NCI-H526 (cell line): ENCODE measurements at regions not wholly inside any gene's neighbourhood (a gene's known extent, or its start where the extent isn't known, plus 50 kb on each side); places are given as distances from the start of the nearest gene placed in this dataset.
"Not testable (repeated sequence)": the region's sequence is repeated elsewhere in the genome, so short reads cannot be mapped to it uniquely, and the experiment has no call there.

Experiments
- DNase-seq, 2 experiments: peaks; one replicate each; lab custom pipeline; 2025; lab: John Stamatoyannopoulos, UW

- DNase-seq = not testable (repeated sequence)
Observed at GRCh38 chr9:78719029-78719428, 422.1 kb downstream of the PSAT1 start.

GRCh38 chr9:78724896-78725295 is 428.0 kb downstream of the PSAT1 start:
- no peak for DNase-seq

DNA sequence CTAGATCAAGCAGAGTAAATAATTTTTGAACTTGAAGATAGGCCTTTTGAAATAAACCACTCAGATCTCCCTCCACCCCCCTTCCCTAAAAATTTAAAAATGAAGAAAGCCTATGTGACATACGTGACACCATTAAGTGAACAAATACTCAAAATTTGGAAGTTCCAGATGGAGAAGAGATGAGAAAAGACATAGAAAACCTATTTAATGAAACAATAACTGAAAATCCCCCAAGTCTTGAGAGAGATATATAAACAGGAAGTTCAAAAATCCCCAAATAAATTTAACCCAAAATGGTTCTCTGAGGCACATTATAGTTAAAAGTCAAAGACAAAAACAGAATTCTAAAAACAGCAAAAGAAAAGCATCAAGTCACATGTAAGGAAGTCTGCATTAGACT is 428.6 kb downstream of the PSAT1 start:
- DNase-seq = no peak

- no peak for DNase-seq
Observed at GRCh38 chr9:78745331-78745730, 448.4 kb downstream of the PSAT1 start.

DNA sequence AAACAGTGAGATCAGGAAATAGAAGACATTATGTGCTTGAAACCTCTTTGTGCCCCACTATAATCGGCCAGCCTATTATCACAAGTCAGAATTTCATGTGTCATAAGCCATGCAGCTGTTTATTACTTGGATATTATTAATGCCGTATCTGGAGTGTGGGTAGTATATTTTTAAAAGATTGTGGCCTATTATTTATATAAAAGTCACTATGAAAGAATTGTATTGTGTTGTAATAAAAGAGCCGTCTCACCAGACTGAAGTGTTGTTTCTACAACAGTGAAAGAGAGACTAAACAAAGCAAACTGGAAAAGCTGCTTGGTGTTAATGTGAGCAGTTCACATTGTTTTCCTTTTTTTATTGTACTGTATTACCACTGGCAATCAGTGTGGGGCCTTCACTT is 449.1 kb downstream of the PSAT1 start:
- DNase-seq = no peak

DNA sequence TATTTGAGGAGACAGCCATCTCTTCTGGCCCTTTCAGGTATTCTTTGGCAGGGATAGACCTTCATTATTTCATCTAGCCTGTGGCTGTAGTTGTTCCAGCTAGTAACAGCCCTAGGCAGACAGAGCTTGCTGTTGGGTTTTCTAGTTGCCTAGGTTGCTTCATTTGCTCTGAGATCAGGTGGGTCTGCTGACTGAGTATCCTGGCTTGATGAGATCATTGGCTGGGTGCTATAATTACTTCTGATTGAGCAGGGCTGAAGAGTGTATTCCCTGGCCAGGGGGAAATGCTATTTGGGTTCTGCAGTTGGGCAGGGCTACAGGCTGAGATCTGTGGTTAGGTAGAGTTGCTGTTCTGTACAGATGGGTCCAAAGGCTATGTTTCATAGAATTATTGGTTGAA is 456.1 kb downstream of the PSAT1 start:
- DNase-seq = no peak

GRCh38 chr9:78756813-78757510 is 460.0 kb downstream of the PSAT1 start:
- DNase-seq = no peak

GRCh38 chr9:78763424-78763823 is 466.5 kb downstream of the PSAT1 start:
- DNase-seq = no peak

DNA sequence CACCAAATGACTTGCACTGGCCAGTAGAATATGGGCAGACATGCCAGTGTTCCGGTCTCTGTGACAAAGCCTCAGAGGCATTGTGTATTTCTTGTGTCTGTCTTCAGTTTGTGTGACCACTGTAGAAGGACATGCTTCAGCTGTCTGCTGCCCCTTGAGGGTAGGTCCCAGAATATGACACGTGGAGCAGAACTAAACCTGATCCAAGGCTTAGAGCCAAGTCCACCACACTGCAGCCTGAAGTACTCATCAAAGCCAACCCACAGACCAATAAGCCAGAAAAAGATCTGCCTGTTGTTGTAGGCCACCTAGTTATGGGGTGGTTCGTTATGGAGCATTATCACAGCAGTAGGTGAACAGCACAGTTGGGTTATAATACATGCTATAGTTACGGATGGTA is 468.9 kb downstream of the PSAT1 start:
- no peak for DNase-seq

DNA sequence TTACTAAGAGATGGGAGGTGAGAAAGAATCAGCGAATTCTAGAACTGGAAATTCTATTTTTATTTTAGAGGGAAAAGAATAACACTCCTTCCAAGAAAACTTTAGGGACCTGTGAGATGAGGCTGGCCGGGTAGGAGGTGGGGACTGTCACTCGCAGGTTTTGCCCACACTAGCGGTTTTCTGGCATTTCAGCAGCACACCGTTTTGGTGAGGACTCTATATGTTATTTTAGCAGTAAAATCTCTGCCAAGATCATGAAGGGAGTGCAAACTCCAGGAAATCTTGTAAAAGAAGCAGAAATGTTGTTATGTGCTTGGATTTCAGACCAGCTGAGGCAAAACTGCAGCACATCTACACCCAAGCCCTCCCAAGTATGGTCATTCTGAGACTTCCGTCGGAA is 470.6 kb downstream of the PSAT1 start:
- DNase-seq = no peak

DNA sequence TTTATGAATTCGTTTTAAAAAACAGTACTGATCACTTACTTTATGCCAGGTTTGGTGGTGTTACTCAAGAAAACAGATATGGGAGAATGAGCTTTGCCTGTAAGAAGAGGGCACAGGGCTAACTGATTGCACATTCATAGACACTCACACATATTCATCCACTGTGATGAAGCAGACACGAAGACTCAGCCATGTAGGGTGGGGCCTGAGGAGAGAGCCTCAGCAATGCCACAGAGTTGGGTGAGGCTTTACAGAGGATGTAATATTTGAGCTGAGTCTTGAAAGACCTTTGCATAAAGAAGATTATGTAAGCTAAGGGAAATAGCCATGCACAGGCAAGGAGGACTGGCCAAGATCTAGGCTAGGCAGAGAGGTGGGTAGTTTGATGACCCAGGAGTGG is 472.8 kb downstream of the PSAT1 start:
- DNase-seq = no peak

DNA sequence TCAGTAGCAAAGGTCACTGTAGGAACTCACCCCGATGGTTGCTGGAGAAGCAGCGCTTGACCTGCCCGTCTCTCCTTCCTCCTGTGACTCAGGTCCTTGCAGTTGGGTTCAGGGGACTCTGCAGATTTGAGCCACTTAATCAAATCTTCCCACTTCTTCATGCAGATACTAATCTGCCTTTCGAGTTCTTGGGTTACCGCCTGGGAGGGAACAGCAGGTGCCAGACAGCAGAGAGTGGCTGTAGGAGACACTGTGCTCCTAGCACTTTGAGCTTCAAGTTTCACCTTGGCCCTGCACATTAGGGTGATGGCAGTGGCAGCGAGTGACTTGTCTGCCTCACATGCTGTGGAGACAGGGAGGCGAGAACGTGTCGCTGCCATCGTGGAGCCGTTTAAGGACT is 478.3 kb downstream of the PSAT1 start:
- DNase-seq = no peak

GRCh38 chr9:78775696-78776295 is 478.9 kb downstream of the PSAT1 start:
- DNase-seq = no peak

GRCh38 chr9:78777747-78778146 is 480.8 kb downstream of the PSAT1 start:
- no peak for DNase-seq

DNA sequence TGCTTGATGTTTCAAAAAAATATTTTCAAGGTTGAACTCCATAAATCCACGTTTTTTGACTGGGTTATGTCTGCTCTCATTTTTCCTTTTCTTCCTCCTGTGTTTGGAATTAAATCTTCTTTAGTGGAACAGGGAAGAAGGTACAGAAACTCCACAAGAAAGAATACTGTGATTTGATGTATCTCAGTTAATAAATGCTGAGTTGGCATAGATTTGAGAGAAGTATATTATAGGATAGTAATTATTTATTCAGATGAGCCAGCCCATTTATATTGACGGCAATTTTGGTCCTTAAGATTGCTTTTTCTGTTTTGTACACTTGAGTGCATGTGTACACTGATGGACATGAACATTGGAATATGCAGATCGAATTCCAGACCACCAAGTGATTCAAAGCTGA is 481.4 kb downstream of the PSAT1 start:
- no peak for DNase-seq

GRCh38 chr9:78778861-78779374 is 482.0 kb downstream of the PSAT1 start:
- DNase-seq = no peak

DNA sequence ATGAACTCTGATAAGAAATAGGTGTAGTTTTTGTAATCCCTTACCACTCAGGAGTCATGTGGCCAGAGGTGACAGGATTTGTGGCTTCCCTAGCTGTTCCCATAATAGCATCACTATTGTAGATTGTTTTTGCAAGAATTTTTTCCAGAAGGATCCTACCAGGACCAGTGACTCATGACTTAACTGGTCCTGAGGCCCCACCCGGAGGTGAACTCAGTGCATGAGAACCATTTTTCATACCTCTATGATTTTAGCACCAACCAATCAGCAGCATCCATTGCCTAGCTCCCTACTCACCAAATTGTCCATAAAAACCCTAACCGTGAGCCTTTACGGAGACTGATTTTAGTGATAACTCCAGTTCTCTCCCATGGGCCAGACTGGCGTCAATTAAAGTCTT is 484.8 kb downstream of the PSAT1 start:
- DNase-seq = no peak

DNA sequence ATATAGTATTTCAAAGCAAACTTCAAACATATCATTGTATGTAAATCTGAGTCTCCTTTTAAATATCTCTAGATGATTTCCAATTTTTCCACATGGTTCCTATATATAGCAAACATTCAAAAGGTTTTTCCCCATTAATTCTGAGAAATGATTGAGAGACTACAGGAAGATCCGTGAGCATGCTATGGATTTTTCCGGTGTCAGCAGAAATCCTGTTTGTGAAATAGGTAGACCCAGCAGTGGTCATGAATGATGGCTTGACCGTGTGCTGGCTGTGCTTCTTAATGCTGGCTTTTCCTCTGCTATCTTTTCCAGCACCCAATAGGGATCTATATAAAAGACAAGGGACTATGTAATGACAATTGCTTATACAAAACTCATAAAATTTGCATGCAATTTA is 485.3 kb downstream of the PSAT1 start:
- peak in 1 of 2 experiments; percentile 53 for DNase-seq

DNA sequence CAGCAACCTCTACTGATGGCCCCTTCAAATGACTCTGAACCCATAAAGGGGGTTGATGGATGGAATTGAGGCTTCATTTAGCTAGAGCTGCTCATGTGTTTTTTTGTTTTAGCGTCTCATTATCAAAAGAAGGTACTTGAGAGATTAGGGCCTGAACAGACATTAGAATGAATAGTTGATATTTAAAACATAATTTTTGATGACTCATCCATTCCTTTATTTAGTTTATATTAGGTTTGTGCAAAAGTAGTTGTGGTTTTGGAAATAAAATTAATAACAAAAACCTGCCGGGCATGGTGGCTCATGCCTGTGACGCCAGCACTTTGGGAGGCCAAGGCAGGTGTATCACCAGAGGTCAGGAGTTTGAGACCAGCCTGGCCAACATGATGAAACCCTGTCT is 485.9 kb downstream of the PSAT1 start:
- DNase-seq = no peak

DNA sequence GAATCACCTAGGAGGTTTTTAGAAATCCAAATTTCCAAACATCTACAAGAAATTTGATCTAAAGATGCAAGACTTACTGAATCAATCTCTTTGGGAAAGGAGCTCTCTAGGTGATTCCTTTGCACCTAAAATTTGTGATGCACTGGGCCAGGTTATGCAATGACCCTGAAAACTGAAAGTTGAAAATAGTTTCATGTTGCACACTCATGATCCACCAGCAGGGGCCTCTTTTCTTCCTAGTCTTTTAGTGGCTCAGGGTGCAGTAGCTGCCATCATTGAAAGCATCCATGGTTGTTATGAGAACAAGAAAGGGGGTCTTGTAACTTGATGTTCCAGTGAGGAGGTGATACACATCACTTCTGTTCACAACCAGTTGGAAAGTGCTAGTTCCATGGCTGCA is 486.8 kb downstream of the PSAT1 start:
- no peak for DNase-seq

DNA sequence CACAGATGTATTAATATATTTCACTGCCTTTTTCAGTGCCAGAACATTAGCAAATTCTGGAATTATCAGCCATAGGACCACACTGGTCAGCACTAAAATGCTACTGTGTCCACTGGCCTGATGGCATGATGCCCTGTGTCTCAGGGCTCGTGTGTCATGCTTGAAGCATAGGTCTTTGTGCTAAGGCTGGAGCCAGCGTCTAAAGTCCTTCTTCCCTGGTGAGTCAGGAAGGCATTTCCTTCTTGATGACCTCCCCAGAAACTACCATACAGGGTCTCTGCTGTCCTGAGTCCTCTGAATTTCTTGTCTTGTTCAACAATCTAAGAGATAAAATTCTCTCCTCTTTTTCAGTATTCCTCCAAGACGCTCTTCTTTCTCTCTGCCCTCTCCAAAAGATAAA is 489.9 kb downstream of the PSAT1 start:
- no peak for DNase-seq

DNA sequence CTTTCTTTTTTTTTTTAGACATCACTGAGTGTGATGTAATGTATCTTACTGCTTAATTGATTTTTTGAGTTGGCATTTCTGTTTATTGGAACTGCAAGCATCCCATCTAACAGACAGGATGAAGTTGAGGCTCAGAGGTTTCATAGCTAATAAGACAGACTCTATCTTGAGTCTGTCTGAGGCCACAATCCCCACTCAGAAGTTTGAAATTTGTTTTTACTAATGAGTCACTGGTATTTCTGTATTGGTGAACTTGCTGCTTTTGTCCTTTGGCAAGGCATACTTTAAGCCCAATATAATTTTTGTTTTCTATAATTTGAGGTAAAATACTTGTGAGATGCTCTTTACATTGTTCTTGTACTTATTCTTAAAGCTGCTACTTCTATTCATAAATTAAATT is 491.2 kb downstream of the PSAT1 start:
- no peak for DNase-seq

DNA sequence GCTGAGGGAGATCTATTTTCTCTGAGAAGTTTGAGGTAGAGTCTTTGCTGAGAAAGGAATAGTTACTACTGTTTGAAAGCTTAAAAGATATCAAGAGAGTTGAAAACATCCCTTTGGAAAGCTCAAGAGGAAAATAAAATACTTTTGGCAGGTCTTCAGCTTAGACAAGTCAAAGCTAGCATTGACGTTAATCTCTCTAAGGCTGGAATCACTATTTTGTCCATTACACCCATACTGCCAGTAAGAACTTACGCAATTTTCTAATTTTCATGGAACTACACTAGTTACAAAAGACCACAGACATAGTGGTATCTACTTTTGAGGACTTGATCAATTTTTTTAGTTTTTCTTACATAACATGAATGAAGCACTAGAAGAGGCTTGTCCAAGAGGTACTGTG is 494.9 kb downstream of the PSAT1 start:
- no peak for DNase-seq

DNA sequence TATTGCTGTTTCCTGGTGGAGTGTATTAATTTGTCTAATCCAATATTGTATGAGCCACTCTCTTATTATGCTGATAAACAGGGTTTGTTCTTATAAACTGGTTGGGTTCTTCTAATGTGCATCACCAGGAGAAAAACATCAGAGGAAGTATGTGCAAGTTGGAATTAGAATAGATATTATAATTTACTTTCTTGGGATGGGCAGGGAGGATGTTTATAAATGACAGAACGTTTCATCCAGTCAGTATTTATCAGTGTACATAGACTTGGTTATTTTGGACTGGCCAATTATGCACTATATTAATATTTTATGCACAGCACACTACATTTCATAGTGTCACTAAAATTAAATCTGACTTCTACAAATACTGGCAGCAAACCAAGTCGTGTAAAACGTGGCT is 495.8 kb downstream of the PSAT1 start:
- no peak for DNase-seq
